H1 (cell line): ENCODE measurements at regions not wholly inside any gene's neighbourhood (a gene's known extent, or its start where the extent isn't known, plus 50 kb on each side); places are given as distances from the start of the nearest gene placed in this dataset.

Experiments used
- CBX5 ChIP-seq: fragments of 300-800, 300-1000 bp; sonication (generic); IDR thresholded peaks from 2 replicates; pipeline ENCODE4 v1.7.1; 2016; ENCODE audit warnings: antibody characterized with exemption, low read length, low read depth
- CHD7 ChIP-seq: fragments of 300-600 bp; sonication (generic); IDR thresholded peaks from 2 replicates; pipeline ENCODE4 v1.7.1; 2012; ENCODE audit warnings: low read length, moderate library complexity, mild to moderate bottlenecking, inconsistent platforms; ENCODE audit not compliant: insufficient replicate concordance
- POLR2A ChIP-seq, 2 experiments: IDR thresholded peaks; 1 replicate in 1 of 2; 2 replicates in 1 of 2; pipeline ENCODE4 v1.6.1; 2011; ENCODE audit warnings: low read depth in 2 of 2, low read length in 2 of 2, mild to moderate bottlenecking in 2 of 2; ENCODE audit errors: control extremely low read depth in 1 of 2
- SIN3A ChIP-seq, 2 experiments: IDR thresholded peaks in 1 of 2; conservative IDR thresholded peaks in 1 of 2; 2 replicates each; pipeline ENCODE4 v1.6.1; 2011 to 2012; ENCODE audit warnings: low read length in 2 of 2, improper control_type of control experiment in 1 of 2, low read depth in 1 of 2, mild to moderate bottlenecking in 1 of 2

GRCh38 chr5:107753427-107753826 lies 82.7 kb upstream of the EFNA5 start (continued):
- TF ChIP-seq CHD7 (no peak), CBX5 (no peak), POLR2A (IDR thresholded peaks at IDR 0.05; ENCODE audit: control extremely low read depth in 1 of 2, low read depth in 2 of 2, low read length in 2 of 2) (no peak), SIN3A (conservative IDR thresholded peaks at IDR 0.05 in 1 of 2, IDR thresholded peaks at IDR 0.05 in 1 of 2; ENCODE audit: low read depth in 1 of 2, low read length in 2 of 2) (no peak)
